GM18519 (cell line): ENCODE measurements at regions not wholly inside any gene's neighbourhood (a gene's known extent, or its start where the extent isn't known, plus 50 kb on each side); places are given as distances from the start of the nearest gene placed in this dataset.

ENCODE experiments used
- ATAC-seq: cut with Tn5 transposase; IDR thresholded peaks from one replicate; pipeline ENCODE4 v1.9.1; 2021; ENCODE audit warnings: mild to moderate bottlenecking, moderate library complexity; ENCODE audit not compliant: unreplicated experiment, low FRiP score

DNA sequence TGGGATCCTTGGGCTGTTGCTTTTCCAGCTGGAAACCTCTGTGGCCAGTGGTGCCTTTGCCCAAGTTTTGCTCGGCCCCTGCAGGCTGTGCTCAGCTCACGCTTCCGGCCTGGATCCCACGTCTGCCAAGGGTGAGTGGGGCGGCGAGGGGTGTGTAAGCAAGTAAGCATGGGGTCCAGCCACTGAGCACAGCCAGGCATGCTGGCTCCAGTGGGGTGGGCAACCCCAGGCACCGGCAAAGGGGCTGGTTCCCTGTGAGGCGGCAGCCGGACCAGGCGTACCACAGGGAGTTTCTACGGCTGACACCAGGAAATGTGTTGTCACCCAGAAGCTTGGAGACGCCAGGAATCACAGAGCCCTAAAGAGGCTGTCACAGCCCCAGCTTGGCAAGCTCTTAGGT is 393.4 kb upstream of the CCDC196 start:
- no peak for ATAC-seq

- no peak for ATAC-seq
These were observed 392.0 kb upstream of the CCDC196 start for GRCh38 chr14:66094001-66094727.

DNA sequence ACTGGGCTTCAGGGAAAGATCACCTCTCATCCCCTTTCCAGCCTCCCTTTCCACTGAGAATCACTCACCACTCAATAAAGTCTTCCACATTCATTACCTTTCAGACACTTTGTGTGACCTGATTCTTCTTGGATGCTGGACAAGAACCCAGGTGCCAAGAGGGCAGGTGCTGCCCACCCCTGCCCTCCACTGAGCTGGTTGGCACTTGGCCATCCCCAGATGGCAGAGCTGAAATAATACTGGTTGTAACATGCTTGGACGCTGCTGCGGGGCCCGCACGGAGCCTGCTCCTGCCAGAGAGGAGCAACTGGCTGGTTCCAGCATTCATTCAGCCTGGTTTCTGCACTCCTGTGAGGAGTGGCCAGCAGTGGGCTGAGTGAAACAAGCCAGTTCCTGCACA is 386.7 kb upstream of the CCDC196 start:
- no peak for ATAC-seq

- peak; percentile 80 for ATAC-seq
These were observed 386.2 kb upstream of the CCDC196 start for GRCh38 chr14:66099931-66100330.

DNA sequence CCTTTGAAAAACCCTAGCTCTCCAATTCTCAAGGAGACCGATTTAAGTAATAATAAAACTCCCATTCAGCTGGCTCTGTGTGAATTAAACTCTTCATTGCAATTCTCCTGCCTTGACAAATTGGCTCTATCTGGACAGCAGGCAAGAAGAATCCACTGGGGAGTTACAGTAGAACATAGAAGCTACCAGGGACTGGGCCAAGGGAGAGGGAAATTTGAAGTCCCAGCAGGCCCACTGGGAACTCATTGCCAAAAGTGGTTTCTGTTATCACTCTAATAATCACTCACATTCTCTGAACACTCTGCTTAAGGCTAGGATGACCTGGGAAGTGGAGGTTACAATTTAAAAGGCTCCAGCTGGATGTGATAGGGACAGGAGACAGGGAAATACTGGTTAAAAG is 384.5 kb upstream of the CCDC196 start:
- no peak for ATAC-seq

DNA sequence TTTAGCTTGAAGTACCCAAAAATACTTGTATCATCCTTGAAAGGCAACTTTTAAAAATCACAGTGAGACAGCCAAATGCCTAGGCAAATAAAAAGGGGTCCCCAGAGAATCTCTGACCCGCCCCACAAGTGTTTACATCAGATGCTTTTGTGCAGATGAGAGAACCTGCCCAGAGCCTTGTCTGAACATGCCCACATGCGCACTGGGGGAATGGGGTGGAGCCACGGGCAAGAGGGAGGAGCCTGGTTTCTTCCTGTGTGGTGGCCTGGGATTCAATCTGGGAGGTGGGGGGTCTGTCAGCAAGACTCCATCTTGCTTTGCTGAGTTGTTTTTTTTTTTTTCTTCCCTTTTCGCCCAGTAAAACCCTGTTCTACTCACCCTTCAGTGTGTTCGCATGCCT is 381.7 kb upstream of the CCDC196 start:
- no peak for ATAC-seq

- ATAC-seq: no peak
These were observed 380.4 kb upstream of the CCDC196 start for GRCh38 chr14:66105815-66106214.

DNA sequence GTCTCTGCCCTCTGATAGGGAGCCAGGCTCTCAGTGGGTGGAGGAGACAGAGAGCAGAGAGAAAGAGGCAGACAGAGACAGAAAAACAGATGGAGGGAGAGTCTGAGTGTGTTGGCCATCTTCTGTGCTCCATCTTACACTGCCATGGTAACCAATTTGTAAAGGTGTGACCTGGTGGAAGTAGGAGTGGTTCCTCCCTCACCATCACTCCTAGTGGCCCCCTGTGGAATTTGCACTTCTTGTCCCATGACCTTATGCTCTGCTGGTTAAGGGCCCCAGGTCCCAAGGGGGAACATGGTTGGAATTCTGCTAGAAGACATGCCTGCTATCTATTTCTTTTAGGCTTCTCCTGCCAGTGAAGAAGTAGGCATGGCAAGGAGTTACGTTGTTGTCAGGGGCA is 376.7 kb upstream of the CCDC196 start:
- no peak for ATAC-seq

DNA sequence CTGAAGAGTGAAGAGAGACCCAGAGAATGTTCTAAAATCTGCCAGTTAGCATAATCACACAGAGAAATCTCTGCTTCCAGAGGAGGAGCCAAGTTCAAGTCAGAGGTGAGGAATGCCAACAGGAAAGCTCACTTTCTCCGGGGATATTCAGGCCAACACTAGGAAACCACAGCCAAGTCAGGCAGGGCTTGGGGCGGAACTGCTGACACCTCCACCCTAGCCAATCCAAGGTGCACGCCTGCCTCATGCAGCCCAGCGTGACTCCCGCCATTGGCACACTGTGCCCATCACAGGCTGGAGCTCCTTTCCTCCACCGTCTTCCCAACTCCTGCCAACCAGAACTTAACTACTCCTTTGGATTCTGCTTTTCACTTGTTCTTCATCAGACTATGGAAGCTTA is 374.3 kb upstream of the CCDC196 start:
- no peak for ATAC-seq

GRCh38 chr14:66114071-66114470 is 372.1 kb upstream of the CCDC196 start:
- ATAC-seq: no peak

- ATAC-seq: no peak
These were observed 370.2 kb upstream of the CCDC196 start for GRCh38 chr14:66115740-66116502.

GRCh38 chr14:66116732-66117131 is 369.4 kb upstream of the CCDC196 start:
- ATAC-seq: no peak

DNA sequence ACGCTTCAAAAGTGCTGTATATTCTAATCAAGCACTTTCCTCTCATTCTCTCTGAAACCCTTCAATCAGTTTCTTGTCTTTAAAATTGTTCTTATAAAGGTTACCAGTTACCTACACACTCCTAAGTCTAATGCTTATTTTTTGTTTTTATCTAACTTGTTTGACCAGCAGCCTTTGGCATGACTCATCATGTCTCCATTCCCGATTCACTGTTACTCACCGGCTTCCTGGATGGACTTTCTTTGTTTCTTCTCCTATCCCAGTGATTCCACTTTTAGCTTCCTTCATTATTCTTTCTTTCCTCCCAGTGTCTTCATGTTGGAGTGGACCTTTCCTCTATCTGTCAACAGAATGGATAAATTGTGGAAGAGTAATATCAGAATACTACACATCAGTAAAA is 368.6 kb upstream of the CCDC196 start:
- ATAC-seq: no peak

DNA sequence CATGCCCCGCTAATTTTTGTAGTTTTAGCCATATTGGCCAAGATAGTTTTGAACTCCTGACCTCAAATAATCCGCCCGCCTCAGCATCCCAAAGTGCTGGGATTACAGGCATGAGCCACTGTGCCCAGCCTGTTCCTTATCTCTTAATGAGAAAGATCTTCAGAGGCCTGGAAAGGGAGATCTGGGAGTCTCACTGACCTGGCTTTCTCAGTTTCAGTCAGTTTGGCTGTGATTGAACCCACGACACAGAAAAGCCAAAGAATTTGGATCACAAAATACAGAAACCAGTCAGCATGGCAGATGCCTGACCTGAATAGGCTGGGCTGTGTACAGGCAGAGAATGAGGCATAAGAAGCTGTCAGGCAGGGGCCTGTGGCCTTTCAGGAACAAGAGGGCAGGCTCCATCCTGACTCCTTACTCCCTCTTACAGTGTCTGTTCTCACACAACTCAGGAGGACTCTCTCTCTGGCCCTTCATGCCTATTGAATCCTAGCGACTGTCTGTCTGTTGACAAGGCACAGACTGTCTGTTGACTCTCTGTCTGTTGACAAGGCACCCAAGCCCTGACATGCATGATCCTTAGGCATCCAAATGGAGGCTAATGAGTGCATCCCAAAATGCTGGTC is 366.5 kb upstream of the CCDC196 start:
- no peak for ATAC-seq

GRCh38 chr14:66120402-66120801 is 365.8 kb upstream of the CCDC196 start:
- ATAC-seq: no peak

DNA sequence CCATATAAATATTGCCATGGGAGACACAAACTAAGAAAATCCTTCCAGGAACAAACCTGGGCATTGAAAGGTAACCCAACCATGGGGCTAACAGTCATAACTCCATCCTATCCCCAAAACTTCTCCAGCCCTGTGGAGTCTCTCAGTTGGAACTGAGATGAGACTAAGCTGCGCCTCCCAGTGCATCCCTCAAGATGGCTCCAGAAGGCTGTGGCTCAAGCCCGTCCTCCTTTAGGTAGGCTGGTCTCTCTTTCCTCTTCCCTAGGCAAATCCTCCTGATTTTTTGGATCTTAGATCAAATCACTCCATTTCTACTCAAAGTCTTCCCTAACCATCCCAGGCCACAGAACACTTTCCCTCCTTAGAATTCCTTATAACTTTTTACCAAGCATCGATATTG is 364.3 kb upstream of the CCDC196 start:
- no peak for ATAC-seq

GRCh38 chr14:66129224-66129623 is 356.9 kb upstream of the CCDC196 start:
- ATAC-seq: no peak

GRCh38 chr14:66131111-66131510 is 355.1 kb upstream of the CCDC196 start:
- ATAC-seq: no peak

DNA sequence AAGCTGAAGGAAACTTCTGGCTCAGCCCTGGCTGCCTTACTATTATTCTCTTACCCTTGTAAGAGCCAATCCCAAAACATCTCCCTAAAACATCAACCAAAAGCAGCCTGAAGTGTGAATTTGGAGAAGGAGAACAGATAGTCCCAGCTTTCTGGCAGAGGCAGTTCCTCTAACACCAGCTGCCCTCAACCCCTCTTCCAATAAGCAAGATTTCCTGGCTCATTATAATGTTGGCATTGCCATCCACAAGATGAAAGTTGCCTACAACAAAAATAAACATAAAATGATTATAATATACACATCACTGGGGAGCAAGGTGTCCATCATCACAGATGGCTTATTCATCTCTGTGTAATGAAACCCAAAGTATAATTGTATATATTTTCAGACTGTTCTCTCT is 352.5 kb upstream of the CCDC196 start:
- ATAC-seq: no peak

DNA sequence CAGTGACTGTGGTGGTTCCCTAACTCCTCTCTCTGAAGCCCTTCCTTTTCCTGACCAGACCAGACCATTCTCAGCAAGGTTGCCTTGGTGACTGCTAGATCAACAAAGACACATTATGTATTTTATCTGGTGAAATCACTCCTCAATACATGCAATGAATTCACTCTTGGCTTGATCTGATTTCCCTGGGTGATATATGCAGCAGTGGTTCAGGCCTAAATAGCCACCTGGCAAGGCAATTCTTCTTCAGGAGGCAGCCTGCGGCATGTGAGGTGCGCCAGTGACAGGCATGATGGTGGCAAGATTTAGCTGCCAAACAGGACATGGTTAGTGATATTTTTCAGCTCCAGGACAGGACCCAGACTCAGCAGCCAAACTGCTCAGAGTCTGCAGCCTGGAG is 350.3 kb upstream of the CCDC196 start:
- ATAC-seq: no peak

GRCh38 chr14:66137081-66137480 is 349.1 kb upstream of the CCDC196 start:
- ATAC-seq: no peak

GRCh38 chr14:66139432-66139831 is 346.7 kb upstream of the CCDC196 start:
- no peak for ATAC-seq
